ENCODE measurements at regions not wholly inside any gene's neighbourhood (a gene's known extent, or its start where the extent isn't known, plus 50 kb on each side); places are given as distances from the start of the nearest gene placed in this dataset.

DNA sequence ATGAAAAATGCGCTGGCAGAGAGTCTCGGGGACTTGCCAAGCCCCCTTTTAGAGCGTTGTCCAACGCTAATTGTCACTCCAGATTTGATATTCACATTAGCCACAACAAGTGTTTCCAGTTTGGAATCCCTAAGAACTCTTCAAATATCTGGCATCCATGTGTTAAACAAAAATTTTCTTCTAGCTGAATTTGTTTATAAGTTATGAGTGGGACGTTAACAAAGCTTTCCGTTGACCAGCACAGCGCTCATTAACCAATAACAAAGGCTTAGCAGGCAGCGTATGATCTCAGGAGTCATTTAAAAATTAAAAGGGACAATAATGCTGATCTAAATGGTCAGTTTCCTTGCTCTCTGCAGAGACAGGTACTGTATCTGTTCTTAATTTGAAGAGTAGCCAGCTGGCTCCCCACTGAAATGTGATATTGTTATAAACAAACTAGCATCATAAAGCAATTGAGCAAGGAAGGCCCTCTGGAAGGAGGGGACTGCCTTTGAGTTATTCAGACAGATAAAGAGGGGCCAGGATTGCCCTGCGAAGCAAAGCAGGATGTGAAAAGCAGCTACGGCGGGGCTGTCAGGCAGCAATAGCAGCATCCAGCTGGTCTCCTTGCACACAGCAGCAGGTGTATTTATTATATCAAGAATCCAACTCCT, 337.2 kb upstream of the SALL3 start:
- DNase-seq: no peak

DNA sequence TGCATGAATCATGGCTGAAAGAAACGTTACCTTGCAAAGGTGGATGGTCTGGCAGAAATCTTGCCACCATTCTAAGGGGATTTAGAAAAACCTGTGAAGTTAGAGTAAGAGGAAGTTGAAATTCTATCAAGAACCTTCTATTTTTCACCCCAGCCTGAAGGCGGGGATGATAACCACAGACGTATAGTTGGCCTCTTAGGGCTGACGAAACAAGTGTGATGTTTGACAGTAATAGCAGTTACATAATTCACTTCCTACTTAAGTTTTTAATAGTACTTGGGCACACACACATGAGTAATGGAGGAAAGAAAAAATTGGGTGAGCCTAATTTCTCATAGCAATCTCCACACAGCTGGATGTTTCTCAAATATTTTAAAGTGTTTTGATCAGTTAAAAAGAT, 336.6 kb upstream of the SALL3 start:
- DNase-seq: no peak

DNA sequence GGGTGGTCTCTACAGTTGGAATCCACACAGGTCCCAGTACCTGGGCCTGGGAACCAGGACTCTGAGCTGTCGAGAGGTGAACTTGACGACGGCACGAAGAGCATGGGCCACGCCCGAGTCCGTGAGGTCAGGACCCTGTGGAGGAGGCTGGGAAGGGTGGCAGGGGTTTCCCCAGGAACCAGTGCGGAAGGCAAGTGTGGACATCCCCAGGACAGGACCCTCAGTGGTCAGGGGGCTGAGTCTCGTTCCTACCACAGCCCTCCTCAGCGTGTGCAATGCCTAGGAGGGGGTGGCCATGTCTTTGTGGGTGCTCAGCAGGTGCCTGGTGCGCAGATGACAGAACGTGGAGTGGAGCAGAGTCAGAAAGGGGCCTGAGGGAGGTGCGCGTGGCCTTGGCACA, 335.6 kb upstream of the SALL3 start:
- no peak for DNase-seq

DNA sequence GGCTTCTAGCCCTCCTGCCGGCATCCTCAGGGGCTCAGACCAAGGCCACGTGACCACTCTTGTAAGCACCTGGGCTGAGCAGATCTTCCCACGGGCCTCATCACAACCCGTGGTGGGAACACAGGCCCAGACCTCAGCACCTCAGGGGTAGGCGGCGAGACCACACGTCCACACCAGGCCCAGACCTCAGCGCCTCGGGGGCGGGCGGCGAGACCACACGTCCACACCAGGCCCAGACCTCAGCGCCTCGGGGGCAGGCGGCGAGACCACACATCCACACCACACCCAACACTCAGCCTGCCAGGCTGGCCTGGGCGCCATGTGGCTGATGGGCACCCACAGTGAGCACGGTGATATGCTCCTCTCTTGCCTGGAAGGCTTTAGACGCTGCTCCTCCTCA, 334.4 kb upstream of the SALL3 start:
- DNase-seq: no peak

DNA sequence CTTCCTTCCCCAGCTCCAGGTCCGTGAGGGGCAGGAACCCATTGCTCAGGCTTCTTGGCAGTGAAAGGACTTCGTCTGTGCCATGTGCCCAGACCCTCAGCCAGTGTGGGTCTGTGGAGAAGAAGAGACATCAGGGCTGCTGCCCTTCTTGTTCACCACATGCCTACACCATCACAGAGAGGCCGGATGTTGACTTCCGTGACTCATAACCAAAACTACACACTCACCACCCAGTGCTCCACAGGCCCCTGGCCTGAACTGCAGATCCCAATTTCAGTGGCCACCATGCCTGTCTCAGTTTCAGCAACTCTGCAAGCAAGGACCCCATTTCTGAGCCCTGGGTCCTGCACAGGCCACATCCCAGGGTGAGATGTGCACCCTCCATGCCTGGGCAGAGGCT, 332.6 kb upstream of the SALL3 start:
- DNase-seq: no peak

DNA sequence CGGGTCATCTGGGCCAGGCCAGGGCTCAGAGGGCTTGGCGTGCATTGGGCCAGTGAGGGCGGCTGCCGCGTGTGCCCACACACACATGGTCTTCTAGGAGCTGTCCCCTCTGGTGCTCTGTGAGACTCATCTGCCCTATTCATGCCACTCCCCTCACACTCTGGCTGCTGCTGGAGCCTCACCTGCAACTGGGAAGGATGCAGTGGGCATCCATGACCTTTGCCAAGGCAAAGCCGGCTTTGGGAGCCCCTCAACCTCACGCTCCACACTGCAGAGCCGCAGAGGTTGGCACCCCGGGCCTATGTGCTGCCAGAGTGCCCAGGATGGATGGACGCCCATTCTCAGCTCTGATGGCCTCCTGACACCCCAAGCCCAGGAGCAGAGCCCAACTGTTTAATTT, 330.2 kb upstream of the SALL3 start:
- no peak for DNase-seq

DNA sequence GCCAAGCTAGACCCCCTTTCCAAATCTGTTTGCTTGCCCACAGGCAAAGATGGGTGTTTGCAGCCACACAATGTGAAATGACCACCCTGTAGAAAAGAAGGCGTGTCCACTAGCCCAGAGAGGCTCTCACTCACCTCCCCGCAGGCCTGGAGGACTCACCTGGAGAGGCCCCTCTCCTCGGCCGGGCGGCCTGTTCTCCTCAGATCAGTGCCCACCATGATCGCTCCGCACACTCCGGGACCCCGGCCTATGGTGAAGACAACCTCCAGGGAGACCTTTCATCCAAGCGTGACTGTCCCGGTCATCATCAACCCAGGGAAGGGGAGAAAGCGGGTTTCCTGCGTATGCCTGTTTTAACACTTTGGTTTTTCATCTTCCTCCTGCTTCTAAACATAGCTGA, 328.7 kb upstream of the SALL3 start:
- DNase-seq: no peak

DNA sequence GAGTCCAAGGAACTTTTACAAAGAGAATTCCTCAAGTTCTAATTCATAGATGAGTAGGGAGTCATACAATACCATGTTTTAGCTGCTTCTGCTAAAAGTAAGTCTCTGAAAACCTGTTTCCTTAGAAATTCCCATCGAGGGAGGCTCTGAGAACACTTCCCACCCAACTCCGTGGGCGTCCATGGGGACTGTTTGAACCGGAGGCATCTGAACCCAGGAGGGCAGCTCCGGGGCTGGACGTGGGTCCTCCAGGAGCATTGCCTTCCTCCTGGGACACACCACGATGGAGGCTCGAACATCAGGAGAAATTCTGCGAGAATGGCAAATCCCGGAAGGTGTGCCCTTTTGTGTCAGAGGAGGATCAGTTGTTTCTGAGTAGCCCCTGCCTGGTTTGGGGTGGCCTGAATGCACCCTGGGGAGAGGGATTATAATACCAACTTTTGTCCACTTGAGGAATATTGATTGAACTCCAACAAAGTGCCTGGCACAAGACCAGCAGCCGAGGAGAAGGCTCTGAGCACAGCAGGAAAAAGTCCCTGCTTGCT, 327.5 kb upstream of the SALL3 start:
- no peak for DNase-seq

DNA sequence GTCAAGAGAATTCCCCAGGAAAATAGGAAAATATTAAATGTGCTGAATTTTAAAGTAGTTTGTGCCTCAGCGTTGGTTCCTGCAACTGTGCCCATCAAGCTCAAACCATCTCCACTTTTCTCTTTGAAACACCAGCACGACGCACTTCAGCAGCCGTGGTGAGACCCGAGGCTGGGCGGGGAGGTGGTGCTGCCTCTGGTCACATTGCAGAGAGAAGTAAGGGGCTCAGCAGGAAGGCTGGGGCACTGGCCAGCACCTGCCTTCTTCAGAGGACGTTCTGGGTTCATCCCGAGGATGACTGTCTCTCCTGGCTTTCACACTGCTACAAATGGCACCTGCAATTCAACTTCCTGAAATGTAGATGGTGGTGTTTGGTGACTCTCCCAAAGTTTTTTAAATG, 323.7 kb upstream of the SALL3 start:
- DNase-seq: no peak

DNA sequence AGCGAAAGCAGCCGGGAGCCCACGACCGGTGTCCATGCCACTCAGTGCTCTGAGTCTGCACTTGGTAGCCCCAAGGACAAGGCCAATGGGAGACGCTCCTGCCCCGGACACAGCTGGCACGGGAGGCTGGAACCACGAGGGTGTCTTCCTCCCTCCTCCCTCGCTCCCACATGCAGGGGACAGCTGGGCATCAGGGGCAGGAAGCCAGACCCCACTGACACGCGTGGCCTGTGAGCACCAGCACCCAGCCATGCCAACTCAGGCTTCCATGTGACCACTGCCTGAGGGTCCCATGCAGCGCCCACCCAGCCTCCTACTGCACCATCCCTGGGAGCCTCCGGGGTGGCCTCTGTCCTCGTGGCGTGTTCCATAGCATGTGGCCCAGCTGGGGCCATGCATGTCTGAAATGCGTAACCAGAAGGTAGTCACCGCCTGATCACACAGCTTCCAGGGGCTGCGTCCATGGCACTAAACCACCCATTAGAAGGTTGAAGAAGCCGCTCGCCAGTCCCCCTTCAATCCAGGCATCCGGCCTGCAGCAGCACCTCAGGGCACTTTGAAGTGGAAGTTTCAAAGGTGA, 323.2 kb upstream of the SALL3 start:
- DNase-seq: no peak

DNA sequence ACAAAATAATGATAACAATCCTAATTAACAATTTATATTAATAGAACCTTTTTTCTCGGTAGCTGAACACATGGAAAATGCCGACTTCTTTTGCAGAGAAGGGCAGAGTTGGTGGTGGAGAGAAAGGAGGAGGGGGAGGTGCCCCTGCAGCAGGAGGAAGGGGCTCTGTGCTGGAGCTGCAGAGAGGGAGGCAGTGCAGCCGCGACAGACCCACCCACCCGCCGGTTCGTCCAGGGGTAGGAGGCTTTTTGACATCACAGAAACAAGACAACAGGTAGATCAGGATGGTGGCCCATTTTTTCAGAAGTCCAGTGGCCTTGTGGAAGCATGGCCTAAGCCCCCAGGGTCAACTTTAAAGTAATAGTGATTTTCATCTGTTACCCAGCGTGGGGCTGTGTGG, 321.1 kb upstream of the SALL3 start:
- DNase-seq: no peak

DNA sequence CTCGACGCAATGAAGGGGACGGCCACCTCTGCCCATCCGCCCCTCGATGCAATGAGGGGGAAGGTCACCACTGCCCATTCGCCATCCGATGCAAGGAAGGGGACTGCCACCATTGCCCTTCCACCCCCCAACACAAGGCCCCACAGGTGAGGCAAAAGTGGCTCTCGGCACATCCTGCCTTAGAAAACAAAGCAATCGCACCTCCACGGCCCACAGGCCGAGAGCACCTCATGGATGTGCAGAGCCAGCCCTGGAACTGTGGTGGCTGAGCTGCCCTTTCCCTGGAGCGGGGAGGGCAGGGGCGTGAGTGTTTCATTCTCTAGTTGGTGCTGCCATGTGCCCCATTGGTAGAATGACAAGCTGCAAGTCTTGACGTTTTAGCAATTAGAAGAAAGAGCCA, 320.6 kb upstream of the SALL3 start:
- DNase-seq: no peak

DNA sequence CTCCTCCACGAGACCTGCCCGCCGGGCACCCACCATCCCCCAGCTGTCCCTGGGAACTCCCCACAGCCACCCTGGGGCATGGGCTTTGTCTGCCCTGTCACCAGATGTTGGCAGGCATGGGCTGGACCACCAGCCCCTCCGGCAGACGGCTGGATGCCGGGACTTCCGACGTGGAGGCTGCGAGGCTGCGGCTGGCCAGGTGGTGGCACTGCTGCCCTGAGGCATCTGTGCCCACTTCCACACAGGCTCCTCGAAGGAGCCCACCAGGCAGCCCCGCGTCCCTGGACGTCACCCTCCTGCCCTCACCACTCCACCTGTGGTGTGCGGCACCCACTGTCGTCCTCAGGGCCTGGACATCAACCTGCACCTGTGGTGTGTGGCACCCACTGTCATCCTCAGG, 319.9 kb upstream of the SALL3 start:
- no peak for DNase-seq

DNA sequence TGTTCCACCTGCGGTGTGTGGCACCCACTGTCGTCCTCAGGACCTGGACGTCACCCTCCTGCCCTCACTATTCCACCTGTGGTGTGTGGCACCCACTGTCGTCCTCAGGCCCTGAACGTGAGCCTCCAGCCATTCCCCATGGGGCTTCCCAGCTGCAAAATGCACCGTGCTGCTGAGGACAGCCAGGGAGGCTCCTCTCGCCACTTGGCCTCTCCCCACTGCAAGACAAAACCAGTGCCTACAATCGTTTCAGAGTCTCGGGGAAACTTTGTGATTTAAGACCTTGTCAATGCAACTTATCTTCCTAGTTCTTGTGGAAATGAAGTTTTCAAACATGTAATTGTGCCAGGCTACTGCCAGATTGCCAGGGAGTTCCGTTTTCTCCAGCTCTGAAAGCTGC, 319.3 kb upstream of the SALL3 start:
- no peak for DNase-seq

DNA sequence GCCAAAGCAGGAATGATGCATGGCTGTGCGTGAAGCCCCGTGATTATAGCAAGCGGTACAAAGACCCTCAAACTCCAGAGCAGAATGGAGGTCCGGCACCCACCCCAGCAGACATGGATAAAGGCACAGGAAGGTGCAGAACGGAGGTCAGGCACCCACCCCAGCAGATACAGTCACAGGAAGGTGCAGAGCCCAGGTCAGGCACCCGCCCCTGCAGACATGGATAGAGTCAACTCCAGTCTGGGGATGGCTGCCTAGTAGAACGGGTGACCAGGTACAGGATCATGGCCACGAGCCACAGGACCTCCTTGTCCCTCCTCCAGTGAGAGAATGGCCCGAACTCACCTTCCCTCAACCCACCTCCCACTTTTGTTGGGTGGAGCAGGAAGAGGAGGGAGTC, 318.3 kb upstream of the SALL3 start:
- DNase-seq: no peak

DNA sequence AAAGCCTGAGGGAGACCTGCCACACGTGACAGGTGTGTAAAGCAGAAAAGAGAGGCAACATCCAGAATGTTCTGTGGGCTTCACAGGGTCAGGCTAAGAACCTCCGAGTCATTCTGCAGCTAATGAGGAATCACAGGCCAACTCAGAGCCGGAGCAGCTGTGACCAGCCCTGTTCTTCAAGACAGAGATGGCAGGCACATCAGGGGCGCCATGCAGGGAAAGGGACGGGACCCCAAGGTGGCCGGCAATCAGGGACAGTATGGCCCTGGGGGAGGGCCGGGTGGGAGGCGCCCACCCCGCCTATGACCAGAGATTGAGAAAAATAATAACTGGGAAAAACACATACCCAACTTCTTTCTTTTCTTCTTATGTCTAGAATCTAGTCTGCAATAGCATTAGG, 316.7 kb upstream of the SALL3 start:
- DNase-seq: no peak

DNA sequence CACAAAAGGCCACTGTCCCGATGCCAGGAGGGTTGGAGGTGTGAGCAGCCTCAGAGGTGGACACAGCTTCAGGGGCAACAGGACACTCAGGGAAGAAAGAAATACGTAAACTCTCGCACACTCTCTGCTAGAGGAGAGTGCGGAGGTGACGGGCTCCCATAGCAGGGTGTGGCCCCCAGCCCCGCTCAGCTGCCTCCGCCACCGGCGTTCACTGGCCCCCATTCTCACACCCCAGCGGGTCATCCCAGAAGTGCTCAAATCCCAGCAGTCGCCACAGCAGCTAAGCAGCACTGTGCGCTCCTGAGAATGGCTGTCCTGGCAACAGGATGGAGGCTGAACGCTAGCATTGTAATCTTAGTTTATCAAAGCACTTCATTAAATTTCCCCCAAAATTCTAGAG, 315.6 kb upstream of the SALL3 start:
- DNase-seq: no peak

DNA sequence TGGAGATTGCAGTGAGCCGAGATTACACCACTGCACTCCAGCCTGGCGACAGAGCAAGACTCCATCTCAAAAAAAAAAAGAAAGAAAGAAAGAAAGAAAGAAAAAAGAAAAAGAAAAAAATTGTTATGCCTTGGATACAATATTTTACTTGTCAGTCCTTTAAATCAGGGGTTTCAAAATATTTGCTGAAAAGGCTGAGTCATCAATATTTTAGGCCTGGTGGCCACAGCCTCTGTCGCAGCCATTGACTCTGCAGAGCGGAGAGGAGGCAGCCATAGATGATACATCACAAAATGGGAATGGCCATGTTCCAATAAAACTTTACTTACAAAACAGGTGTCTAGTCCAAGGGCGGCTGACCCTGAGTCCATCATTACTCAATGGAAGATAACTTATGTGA, 314.8 kb upstream of the SALL3 start:
- no peak for DNase-seq

DNA sequence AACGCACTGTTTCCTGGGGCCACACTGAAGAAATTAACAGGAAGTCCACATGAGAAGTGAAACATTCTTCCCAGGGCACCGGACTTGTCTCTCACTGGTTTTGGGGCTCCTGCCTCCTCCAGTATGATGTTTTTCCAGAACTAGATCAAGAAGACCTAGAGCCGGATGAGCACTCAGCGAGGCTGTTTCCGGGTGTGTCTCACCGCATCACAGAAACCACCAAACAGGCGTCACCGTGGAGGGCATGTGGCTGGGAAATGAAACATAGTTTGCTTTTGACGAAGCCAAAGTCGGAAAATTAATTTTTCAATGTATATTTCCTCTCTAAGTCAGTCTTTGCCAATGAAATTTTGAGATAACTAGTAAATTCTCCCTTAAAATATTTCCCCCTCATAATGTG, 314.0 kb upstream of the SALL3 start:
- DNase-seq: no peak

DNA sequence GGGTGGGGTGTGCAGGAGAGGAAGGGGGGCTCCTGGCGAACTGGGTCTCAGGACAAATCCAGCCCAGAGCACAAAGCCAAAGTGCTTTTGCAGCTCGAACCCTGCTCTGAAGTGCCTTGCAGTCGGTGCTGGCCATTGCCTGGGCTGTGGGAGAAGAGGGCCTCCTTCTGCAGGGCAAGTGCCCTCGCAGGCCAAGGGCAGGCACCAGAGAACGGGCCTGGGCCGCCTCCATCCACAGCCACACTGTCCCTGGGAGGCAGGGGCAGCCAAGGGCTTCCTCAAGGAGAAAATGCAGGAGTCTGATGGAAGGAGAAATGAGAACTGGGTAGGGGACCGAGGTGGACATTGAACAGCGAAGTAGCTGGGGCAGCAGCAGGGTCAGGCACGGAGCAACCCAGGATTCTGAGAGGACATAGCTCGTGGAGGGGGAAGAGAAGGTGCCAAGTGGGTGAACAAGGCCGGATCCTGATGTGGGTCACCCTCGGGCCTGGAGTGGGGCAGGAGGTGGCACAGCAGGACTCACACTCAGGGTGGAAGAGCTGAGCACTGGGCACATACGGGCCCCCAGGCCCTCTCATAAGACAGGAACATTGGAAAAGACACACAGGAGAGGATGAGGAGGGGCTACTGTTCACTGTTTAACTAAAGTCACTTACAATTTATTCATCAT, 312.8 kb upstream of the SALL3 start:
- no peak for DNase-seq

DNA sequence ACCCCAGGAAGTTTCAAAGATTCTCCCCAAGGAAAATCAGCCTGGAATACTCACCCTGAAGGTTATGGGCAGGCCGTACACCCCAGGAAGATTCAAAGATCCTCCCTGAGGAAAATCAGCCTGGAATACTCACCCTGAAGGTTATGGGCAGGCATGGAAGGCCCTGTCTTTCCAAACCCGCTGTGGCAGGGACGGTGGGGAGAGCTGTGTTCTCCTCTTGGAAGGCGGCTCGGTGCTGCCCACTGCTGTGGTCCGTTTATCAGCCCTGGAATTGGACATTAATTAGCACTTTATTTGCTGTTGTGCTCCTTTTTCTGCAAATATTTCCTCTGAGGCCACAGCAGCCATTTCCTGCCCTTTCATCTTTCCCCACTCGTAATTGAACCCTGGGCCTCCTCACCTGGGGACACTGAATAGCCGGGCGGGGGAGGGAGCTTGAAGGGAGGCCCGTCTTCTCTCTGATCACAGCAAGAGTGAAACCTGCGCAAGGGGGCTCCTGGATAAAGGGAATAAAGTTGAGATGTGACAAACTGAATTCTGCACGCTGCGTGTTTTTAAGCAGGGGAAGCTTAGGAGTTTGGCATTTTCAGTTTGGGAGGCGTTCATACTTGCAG, 308.7 kb upstream of the SALL3 start:
- DNase-seq: no peak

DNA sequence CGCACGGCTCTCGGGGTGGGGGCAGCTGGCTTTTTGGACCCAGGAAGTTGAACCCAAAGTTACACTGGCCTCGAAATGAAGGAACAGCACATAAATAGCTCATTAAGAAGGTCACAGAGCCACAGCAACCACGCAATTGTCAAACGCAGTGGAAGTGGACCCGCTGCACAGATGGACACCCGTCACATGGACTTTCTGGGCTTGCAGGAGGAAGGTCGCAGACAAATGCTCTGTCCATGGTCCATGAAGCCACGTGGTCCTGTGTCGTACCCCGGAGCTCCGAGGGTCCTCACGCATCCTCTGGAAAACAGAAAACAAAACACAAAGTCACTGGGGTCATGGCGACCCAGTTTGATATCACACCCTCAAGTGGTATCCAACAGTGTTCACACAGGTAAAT, 308.1 kb upstream of the SALL3 start:
- no peak for DNase-seq

DNA sequence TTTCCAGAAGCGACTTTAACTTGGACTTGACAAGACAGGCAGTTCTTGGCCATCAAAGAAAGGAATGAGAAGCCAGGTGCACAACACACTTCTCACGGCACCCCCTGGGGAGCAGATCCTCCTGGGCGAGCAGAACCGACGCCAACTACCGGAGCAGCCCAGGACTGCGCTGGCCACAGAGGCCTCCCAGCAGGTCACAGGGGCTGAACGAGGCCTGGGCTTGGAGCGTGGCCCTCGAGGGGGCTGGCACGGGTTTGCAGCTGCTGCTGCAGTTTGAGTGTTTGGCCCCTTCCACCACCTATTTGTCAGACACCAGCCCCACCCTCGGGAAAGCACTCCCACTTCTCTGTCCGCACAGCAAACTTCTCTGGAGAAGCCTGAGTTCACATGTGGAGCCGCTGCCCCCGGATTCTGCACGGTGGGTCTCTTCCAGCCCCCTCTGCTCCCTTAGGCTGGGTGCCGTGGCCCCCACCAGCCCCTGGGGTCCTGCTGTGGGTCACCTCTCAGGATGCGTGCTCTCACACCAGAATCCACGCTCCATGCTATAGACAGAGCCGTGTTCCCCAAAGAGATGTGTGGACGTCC, 306.7 kb upstream of the SALL3 start:
- DNase-seq: peak; percentile 28

All from NCI-H510A (cell line).